Fibroblast of mammary gland (primary cell): ENCODE measurements at regions not wholly inside any gene's neighbourhood (a gene's known extent, or its start where the extent isn't known, plus 50 kb on each side); places are given as distances from the start of the nearest gene placed in this dataset.

Source experiments
- DNase-seq: peaks from one replicate; pipeline ENCODE4 v3.0.0-alpha.2; 2010; ENCODE audit warnings: low read depth
- H3K4me3 ChIP-seq: 2 replicates; pipeline ENCODE4 v1.5.1; 2011; ENCODE audit warnings: low read depth, mild to moderate bottlenecking, low read length, moderate library complexity; ENCODE audit not compliant: control insufficient read depth
- CTCF ChIP-seq: conservative IDR thresholded peaks from 2 replicates; pipeline ENCODE4 v1.5.1; 2011; ENCODE audit warnings: low read depth, low read length, inconsistent platforms; ENCODE audit not compliant: control insufficient read depth, insufficient read depth

DNA sequence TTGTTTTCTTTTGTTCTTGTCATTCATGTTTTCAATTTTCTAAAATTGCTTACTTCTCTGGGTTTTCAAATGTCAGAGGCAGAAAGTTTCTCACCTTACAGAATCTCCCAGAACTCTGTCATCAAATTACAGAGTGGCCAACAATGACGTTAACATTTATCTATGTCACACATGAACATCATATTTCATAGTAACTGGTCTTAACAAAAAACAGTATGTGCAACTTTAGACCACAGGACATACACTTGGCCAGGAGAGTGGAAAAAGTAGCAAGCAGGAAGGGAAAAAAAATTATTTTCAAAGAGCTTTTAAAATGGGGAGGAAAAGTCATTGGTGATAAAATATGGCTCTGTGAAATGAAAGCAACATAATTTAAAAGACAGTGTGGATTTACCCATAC lies 426.5 kb downstream of the MED13L start:
- DNase-seq = no peak
- no peak for TF ChIP-seq CTCF

DNA sequence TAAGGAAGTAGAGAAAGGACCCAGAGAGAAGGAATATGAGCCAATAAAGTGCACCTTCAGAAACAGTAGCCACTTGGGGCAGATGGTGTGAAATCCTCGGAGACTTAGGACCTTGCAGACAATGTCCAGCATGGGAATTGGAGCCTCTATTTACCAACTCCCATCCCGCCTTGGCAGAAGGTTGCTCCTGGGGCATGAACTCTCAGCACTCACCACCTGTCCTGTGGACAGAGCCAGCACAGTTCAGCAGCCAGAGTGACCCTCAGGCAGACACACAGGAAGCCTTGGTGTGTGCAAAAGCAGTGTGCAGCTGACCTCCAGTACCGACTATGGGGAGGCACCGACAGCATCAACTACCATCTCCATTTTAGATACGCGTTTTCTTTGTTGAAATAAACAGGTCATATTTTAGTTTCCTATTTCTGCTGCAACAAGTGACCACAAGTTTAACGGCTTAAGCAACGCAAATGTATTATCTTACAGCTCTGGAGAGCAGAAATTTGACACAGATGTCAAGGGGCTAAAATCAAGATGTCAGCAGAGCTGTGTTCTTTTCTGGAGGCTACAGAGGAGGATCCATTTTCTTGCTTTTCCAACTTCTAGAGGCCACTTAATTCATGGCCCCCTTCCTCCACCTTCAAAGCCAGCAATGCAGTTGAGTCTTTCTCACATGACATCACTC lies 428.1 kb downstream of the MED13L start:
- TF ChIP-seq CTCF = no peak
- no peak overlapping the region for H3K4me3 ChIP-seq
- no peak for DNase-seq

More for the DNA sequence above, 426.5 kb downstream of the MED13L start:
- no peak overlapping the region for H3K4me3 ChIP-seq

- TF ChIP-seq CTCF = no peak
- no peak for DNase-seq
Observed at GRCh38 chr12:115847398-115847797, 430.1 kb downstream of the MED13L start.

DNA sequence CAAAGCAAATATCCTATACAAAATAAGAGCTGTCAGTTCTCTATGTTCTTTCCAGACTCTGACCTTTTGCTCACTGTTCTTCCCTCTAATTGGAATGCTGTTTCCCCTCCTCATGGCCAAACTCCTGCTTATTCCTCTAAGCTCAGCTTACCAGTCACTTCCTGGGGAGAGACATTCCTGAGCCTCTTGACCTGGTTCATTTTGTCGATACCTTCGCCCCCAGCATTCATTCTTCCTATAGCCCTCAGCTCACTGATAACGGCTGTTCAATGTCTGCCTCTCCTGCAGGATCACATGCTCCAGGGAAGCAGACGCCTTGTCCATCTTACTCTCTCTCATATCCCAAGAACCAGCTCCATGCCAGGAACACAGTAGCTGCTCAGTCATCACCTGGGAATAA lies 431.0 kb downstream of the MED13L start:
- no peak for DNase-seq
- no peak for TF ChIP-seq CTCF
- no peak overlapping the region for H3K4me3 ChIP-seq

More at GRCh38 chr12:115847398-115847797, 430.1 kb downstream of the MED13L start:
- no peak overlapping the region for H3K4me3 ChIP-seq

- no peak for TF ChIP-seq CTCF
- no peak overlapping the region for H3K4me3 ChIP-seq
- DNase-seq = no peak
Observed at GRCh38 chr12:115840159-115840558, 437.3 kb downstream of the MED13L start.

DNA sequence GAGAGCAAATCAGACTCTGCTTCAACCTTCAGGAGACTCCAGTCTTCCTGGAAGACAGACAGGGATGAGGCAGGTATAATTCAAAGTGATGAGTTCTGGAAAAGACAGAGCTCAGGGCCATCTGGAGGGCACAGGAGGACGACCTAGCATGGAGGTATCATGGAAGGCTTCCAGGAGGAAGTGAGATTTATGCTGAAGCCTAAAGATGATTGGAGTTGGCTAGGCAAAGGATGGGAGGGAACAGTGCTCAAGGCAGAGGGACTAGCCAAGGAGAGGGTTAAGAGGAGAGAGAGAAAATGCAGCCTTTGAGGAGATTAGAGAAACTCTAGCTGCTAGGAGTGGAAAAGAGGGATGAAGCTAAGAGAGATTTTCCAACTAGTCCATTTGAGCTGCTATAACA lies 438.5 kb downstream of the MED13L start:
- TF ChIP-seq CTCF = no peak
- no peak overlapping the region for H3K4me3 ChIP-seq
- no peak for DNase-seq

- TF ChIP-seq CTCF = no peak
- DNase-seq = no peak
- no peak overlapping the region for H3K4me3 ChIP-seq
Observed at GRCh38 chr12:115837220-115837619, 440.3 kb downstream of the MED13L start.
